Keratinocyte (primary cell): ENCODE measurements at regions not wholly inside any gene's neighbourhood (a gene's known extent, or its start where the extent isn't known, plus 50 kb on each side); places are given as distances from the start of the nearest gene placed in this dataset.

Experiments used
- CTCF ChIP-seq, 3 experiments: IDR thresholded peaks in 1 of 3; conservative IDR thresholded peaks in 1 of 3; optimal IDR thresholded peaks in 1 of 3; 2 replicates in 2 of 3; 3 replicates in 1 of 3; pipeline versions ENCODE3 to v1.5.1; 2011; ENCODE audit warnings: low read length in 3 of 3, mild to moderate bottlenecking in 3 of 3, moderate library complexity in 2 of 3, control low read depth in 1 of 3, inconsistent platforms in 1 of 3; ENCODE audit not compliant: insufficient read depth in 2 of 3; ENCODE audit errors: extremely low read depth in 1 of 3
- EZH2 ChIP-seq: IDR thresholded peaks from one replicate; pipeline ENCODE4 v1.6.1; 2012; ENCODE audit warnings: inconsistent platforms, mild to moderate bottlenecking, low read length, moderate library complexity

GRCh38 chr18:40984856-40985255 lies 970.2 kb upstream of the PIK3C3 start:
- TF ChIP-seq CTCF (optimal IDR thresholded peaks at IDR 0.05 in 1 of 3, IDR thresholded peaks at IDR 0.05 in 1 of 3, conservative IDR thresholded peaks at IDR 0.05 in 1 of 3; ENCODE audit: extremely low read depth in 1 of 3, insufficient read depth in 2 of 3, low read length in 3 of 3), result no peak
- no peak for TF ChIP-seq EZH2
